ENCODE measurements at regions not wholly inside any gene's neighbourhood (a gene's known extent, or its start where the extent isn't known, plus 50 kb on each side); places are given as distances from the start of the nearest gene placed in this dataset.

DNA sequence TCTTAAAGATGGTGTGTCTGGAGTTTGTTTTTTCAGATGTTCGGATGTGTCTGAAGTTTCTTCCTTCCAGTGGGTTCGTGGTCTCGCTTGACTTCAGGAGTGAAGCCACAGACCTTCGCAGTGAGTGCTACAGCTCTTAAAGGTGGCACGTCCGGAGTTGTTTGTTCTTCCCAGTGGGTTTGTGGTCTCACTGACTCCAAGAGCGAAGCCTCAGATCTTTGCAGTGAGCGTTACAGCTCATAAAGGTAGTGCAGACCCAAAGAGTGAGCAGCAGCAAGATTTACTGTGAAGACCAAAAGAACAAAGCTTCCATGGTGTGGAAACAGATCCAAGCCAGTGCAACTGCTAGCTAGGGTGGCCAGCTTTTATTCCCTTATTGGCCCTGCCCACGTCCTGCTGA is 1430.4 kb upstream of the B3GALT2 start:
- no peak for DNase-seq

DNA sequence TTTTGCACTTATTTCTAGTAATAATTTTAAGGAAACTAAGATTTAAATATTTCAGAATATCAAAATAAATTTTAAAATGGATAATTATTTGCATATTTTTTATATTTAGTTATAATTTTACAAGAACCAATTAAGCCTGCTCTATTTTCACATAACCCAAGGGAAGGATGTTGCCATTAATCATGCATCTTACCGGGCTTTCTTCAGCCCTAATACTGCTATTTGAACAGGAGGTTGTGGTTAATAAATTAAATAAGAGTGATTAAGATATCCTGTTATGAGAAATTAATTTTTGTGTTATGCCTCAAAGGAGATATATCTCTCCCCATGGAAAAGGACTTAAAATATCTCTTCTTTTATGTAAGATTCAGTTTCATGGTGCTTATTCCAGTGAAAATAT is 1415.8 kb upstream of the B3GALT2 start:
- DNase-seq, result no peak

DNA sequence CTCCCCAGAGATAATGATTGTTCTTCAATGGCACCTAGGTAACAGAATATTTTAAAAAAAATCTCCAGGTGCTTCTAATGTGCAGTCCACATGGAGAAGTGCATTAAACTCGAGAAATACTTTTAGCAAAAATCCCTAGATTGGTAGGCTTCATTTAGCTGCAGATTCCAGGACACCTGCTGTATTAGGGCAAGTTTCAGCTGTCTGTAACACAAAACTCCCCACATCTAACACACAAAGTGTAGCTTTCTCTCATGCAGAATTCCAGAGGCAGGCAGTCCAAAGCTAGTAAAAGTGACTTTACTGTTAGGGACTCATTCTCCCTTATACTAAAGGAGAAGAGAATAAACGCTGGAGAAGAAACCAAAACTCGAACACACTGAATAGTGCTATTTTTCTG is 1414.3 kb upstream of the B3GALT2 start:
- DNase-seq, result no peak

DNA sequence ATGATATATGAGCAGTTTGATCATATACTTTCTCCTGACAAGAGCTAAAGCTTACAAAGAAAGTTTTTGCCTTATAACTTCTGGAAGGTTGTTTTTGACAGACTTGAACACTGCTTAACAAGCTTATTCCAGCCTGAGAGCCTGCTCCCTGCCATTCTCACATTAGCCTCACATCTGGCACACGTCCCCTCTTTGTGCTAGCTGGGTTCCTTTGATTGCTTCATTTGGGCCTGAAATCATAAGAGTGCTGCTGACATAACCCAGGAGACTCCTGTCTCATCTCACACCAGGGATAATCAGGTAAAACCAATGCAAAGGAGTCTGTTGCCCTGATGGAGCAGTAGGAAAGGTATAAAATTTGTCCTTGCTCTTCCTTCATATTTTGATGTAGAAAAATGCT is 1411.7 kb upstream of the B3GALT2 start:
- DNase-seq, result no peak

DNA sequence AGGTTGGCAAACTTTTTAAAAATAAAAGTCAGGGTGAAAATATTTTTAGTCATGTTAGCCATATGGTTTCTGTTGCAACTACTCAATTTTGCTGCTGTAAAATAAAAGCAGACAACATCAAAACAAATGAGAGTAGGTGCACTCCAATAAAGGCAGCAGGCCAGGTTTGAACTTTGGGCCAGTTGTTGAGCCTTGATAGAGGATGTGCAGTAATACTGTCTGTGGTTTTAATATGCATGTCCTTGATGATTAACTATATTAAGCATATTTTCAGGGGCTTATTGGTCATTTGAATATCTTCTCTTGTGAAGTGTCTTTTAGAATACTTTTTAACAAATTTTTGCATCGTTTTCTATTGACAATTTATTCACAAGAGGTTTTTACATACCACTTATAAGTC is 1399.9 kb upstream of the B3GALT2 start:
- no peak for DNase-seq

DNA sequence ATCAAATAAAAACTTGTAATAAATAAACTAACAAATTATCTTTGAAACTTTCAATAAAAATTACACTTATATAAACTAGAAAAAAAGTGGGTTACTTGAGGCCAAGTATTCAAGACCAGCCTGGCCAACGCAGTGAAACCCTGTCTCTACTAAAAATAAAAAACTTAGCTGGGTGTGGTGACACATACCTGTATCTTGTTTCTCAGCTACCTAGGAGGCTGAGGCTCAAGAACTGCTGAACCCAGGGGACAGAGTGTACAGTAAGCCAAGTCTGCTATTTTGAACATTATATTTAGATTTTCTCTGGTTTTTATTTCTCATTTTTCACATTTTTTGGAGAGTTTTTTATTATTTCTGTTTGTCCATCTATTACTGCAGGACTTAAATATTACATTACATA is 1397.6 kb upstream of the B3GALT2 start:
- DNase-seq, result no peak

DNA sequence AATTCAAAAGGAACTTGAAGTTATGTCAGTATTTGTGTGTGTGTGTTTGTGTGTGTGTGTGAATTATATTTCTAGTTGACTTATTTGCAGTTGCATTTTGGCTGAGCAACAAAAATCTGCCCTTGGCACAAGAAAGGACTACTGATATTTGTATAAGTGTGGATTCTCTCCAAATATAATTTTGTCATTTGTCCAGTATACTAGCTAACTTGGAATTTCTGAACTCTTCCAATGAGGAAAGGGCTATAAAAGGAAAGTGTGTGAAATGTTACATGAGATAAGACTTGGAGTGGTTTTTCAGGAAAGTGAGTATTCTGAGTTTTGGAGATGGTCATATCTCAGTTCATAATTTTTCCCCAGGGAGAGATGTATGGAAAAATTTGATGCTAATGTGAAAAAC is 1384.1 kb upstream of the B3GALT2 start:
- DNase-seq, result no peak

DNA sequence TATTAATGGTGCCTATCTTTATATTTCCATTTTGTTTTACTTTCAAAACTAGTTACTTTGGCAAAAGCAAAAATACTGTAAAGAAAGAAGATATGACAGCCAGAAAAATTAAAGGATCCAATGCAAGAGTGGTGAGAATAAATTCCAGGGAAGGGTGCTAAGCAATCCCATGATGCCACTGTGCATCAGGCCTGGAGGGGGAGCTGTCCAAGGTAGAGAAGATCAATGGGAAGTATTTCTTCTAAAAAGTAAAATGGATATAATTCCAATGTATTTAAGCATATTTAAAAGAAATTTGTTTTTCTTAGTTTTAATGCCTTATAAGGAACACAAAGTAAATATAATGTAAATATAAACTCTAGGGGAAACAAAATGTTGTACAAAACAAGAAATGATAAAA is 1382.2 kb upstream of the B3GALT2 start:
- no peak for DNase-seq

DNA sequence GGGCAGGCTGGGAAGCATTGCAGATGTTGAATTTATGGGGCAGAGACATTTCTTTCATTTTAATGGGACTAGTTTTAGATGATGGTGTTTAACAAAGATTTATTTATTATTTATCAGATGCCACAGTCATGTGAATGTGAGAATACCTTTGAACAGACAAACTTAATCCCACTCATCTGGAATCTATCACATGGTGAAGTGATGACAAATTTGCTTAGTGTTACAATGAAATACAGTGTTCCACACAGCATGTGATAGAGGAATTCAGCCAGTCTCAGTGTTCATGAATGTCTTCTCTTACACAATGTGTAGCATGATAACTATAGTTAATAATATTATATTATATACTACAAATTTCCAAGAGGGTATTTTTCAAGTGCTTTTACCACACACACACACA is 1361.7 kb upstream of the B3GALT2 start:
- DNase-seq, result no peak

DNA sequence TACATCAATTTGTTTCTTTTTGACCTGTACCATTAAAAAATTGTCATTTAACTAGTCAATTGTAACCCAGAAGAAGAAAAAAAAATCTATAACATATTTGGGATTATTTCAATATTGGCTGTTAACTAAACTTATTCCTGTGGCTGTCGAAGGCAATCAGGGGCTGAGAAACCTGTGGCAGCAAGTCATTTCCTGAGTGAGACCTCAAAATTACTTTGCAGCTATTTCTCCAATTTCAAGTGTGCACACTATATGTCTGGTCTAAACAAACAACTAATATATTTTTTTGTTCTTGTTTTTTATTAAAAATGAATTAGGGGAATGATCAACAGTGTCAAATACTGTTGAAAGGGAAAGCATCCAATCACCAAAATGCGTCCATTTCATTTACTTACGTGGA is 1357.6 kb upstream of the B3GALT2 start:
- no peak for DNase-seq

DNA sequence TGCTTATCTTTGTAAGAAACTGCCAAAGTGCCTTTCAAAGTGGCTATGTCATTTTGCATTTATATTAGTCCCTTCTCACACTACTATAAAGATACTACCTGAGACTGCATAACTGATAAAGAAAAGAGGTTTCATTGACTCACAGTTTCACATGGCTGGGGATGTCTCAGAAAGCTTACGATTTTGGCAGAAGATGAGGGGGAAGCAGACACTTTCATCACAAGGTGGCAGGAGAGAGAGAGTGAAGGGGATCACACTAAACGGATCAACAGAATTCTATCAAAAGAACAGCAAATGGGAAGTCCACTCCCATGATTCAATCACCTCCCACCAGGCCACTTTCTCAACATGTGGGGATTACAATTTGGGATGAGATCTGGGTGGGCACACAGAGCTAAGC is 1352.0 kb upstream of the B3GALT2 start:
- DNase-seq, result no peak

DNA sequence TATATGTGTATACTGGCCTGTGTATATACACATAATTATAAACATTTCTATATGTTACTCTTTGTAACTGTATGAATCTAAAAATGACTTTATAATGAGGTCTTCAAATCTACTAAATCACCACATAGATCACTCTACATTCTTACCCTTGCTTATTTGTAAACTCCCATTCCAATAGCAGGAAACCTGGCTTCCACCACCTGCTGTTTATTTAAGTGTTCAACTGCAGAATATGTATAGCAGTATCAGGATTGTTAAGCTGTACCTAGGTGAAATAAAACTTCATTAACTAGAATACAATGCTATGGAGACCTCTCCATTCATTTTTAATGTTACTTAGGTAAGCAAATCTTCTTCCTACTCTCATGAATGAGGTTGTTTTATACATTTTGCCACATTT is 1351.1 kb upstream of the B3GALT2 start:
- no peak for DNase-seq

DNA sequence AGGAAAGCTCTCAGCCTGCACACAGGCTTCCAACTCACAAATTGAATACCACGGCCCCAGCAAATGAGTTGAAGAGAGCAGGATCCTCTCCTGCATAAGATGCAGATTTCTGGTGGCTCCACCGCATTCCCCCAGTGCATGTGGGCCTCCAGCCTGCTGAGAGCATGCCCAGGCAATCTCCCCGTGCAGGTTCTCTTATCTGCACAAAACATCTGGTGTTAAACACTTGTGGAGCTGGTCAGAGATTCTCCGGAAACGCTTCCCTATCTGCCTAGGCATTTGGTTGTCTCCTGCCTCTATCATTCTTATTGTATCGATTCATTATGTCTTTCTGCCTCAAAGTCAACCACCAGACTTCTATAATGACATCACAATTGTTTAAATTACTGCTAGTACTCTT is 1349.0 kb upstream of the B3GALT2 start:
- no peak for DNase-seq

DNA sequence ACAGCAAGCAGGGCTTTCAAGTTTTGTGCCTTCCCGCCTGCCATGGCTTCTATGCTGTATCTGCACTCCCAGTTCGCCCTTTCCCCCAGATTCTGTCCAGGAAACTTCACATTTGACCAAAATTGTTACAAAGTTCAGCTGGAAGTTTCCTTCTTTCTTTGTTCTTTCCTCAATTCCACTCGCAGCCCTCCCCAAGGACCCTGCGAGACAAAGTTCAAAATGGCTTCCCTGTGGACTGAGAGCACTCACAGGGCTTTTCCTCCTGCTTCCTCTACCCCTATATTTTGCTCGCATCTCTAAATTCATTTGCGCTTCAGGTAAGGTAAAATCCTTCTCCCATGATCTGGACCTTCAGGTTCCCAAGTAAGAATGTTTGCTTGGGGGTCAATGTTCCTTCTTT is 1348.4 kb upstream of the B3GALT2 start:
- no peak for DNase-seq

DNA sequence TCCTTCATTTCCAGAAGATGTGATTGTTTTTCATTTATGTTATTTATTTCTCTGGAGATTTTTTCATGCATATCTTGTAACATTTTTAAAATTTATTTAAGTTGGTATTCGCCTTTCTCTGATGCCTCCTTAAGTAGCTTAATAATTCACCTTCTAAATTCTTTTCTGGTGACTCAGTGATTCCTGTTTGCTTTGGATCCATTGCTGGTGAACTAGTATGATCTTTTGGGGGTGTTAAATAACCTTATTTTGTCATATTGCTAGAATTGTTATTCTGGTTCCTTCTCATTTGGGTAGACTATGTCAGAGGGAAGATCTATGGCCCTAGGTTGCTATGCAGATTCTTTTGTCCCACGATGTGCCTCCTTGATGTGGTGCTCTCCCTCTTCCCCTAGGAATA is 1347.2 kb upstream of the B3GALT2 start:
- no peak for DNase-seq

DNA sequence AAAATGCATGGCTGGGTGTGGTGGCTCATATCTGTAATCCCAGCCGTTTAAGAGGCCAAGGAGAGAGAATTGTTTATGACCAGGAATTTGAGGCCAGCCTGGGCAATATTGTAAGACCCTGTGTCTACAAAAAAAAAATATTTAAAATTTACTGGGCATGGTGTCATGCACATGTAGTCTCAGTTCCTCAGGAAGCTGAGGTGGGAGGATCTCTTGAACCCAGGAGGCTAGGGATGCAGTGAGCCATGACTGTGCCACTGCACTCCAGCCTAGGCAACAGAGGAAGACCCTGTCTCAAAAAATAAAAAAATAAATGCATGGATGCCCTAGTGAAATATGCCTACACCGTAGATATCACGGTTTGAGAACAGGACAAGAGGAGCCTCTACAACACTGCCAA is 1331.2 kb upstream of the B3GALT2 start:
- no peak for DNase-seq

DNA sequence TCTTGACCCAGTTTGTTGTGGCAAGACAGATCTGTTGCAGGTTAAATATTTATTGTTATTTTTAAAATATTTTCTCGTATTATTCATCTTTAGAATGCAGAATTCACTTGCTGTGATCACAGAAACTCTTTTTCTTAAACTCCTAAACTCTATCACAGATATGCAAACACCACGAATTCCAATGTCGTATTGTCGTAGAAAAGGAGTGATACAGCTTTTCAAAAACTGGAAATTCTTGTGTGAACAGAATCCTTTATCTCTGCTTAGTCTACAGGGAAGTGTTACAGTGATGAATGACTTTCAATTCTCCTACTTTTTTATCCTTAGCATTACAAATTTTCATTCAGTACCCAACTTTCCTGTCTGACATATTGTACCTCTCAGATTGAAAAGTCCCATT is 1329.5 kb upstream of the B3GALT2 start:
- DNase-seq, result no peak

DNA sequence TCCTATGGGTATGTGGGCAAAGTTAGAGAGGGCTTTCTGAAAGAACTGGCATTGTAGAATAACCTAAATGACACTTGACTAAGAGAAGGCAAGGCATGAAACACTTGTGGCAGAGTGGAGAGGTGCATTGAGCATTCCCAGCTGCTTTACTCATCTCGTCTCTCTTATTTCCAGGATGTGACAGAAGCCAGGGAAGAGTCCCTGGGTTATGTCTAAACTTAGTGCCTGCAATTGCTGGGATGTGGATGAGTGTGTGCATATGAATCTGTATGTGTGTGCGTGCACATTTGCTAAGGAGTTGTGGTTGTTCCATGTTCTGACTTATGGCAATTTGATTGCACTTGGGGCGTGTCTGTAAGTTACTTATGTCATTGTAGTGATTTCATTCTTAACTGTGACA is 1326.5 kb upstream of the B3GALT2 start:
- no peak for DNase-seq

DNA sequence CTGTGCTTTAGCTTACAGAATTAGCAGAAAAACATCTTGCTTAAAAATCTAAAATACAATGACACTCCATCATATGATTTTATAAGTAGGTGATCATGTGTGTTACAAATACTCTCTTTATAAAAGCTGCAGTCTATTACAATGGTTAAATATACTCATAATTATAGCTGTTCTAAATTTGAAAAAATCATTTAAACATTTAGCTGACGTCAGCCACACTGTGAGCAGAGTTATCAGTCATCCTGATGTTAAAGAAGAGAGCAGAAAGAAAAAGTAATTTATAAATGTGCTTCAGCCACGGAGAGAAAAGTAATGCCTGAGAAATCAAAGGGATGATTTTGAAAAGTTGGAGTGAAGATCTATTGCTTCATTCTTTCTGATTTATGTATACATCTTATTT is 1325.9 kb upstream of the B3GALT2 start:
- DNase-seq, result no peak

DNA sequence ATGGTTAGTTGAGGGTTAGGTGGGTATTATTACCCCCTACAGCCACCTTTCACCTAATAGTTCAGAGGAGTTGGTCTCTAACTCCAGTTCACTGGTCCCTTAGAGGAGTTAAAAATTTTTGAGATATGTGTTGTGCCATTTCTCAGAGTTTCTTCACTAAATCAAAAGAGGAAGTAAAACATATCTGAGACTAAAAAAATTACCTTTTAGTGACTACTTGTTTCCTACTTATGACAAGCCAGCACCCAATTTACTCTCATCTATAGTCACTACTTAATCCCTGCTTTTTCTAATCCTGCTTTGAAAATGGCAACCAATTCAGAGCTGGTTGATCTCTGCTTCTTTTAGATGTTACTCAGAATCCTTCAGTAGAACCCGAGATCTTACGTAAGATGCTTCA is 1316.8 kb upstream of the B3GALT2 start:
- DNase-seq, result no peak

DNA sequence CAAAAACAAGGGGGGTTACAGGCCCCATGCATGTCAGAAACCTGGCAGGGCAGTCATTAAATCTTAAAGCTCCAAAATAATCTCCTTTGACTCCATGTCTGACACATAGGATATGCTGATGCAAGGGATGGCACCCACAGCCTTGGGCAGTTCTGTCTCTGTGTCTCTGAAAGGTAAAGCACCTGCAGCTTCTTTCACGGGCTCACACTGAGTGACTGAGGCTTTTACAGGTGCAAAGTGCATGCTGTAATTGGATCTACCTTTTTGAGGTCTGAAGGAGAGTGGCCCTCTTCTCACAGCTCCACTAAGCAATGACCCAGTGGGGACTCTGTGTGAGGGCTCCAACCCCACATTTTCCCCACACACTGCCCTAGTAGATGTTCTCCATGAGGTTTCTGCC is 1309.0 kb upstream of the B3GALT2 start:
- no peak for DNase-seq

DNA sequence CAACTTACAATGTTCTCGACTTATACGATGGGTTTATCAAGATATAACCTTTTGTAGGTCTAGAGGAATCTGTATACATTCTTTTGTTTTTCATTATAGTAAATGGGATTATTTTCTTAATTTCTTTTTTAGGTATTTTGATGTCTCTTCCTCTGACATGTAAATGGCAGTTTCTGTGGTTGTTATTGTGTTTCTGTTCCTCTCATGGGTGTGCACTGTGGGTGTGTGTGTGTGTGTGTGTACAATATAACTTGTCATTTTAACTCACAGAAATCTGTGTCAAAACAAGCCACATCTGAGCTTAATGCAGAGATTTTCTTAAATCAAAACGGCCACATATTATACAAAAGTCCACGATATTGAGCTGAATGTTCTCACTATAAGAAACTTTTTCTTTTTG is 1300.8 kb upstream of the B3GALT2 start:
- no peak for DNase-seq

DNA sequence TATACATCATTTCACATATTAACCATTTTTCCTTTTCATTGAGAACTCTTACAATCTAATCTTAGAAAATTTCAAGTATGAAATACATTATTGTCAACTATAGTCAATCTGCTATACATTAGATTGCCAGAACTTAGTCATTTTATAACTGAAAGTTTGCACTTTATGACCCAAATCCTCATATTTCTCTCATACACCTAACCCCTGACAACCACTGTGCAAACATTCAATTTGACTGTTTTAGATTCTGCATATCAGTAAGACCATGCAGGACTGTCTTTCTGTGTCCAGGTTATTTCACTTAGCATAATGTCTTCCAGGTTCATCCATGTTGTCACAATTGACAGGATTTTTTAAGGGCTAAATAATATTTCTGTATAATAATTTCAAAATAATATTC is 1299.0 kb upstream of the B3GALT2 start:
- DNase-seq, result no peak

DNA sequence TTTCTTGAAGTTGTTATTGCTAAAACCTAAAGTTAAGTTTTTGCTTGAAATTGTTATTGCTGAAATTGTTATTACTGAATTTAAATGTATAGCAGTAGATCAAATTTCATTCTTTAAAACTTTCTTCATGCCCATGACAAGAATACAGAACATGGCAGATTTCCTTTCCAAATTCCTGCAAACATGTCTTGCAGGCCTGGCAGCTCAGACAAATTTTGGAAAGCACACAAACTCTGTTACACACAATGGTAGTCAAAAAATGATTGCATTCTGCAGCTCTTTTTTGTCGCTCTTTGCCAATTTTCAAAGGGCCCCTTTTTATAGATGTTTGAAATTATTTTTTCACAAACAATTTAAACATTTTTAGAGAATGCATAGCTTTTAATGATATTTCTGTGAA is 1292.3 kb upstream of the B3GALT2 start:
- no peak for DNase-seq

DNA sequence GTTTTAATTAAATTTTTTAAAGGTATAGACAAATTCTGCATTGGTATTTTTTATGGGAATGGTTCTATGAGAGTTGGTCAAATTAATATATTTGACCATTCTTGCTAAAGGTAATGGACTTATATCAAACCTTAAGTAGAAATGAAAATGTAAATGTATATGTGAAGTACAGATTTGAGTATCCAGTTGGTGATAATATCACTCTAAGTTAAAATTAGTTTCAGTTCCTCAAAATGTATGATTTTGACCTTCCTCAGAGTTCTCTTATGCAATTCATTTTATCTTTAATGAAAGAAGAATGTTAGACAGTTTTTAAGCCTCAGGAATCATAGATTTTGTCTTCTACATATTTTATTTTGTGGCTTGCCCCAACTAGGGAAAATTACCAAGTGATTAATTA is 1291.5 kb upstream of the B3GALT2 start:
- DNase-seq, result no peak

DNA sequence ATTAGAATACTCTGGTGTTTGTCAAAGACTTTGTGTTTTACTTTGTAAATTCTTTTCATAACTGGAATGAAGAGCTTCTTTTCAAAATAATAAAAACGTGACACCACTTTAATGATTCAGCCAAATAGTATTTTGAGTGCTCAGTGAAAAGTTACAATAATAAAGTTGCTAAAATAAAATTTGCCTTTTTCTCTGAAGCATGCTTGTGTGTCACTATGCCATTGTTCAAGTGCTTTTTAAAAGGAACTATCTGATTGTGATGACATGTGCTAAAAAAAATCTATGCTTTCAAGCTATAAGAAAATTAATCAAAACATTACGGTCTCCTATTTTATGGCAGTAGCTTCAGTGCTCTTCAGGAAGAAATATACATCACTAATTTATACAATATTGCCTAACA is 1290.5 kb upstream of the B3GALT2 start:
- no peak for DNase-seq

DNA sequence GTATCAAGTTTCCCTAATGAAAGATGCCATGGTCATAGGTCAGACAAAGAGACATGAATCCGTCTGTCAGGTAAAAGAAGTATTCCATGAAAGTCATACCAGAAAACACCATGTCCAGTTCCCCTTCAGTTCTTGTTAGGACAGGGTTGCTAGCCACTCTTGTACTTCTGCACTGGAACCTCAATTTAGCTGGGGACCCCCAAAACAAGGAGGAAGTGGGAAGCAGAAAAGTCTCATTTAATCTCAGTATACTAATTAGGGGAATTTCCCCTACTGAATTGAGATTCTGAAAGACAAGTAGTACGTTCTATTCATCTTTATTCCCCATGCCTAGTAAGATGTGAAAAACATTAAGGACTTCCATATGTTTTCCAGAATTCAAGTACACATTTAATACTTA is 1289.9 kb upstream of the B3GALT2 start:
- no peak for DNase-seq

All from RPMI8226 (cell line).